ENCODE measurements at regions not wholly inside any gene's neighbourhood (a gene's known extent, or its start where the extent isn't known, plus 50 kb on each side); places are given as distances from the start of the nearest gene placed in this dataset.

DNA sequence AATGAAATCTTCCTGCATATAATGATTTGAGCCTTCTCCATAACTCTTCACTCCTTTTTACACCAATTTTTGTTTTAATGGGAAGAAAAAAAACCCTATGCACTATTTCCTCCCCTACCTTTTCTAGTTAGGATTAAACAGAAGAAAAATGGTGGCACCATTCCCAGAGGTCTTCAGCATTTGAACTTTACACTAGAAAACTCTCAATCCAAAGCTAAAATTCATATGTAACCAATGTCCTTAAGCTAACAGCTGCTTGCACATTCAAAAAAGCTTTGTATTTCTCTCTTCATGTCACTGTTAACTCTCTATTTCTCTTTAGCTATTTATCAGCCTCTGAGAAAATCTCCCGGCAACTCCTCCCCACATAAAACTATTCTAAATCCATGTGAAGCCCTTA is 90.3 kb upstream of the UBL3 start:
- H3K4me3 ChIP-seq (ENCODE audit: low read depth, low read length): no peak overlapping the region
- in situ Hi-C loops (cut with HindIII; ENCODE audit: low sequenced_read_pairs): no loop called here
- TF ChIP-seq, protein P1, sequence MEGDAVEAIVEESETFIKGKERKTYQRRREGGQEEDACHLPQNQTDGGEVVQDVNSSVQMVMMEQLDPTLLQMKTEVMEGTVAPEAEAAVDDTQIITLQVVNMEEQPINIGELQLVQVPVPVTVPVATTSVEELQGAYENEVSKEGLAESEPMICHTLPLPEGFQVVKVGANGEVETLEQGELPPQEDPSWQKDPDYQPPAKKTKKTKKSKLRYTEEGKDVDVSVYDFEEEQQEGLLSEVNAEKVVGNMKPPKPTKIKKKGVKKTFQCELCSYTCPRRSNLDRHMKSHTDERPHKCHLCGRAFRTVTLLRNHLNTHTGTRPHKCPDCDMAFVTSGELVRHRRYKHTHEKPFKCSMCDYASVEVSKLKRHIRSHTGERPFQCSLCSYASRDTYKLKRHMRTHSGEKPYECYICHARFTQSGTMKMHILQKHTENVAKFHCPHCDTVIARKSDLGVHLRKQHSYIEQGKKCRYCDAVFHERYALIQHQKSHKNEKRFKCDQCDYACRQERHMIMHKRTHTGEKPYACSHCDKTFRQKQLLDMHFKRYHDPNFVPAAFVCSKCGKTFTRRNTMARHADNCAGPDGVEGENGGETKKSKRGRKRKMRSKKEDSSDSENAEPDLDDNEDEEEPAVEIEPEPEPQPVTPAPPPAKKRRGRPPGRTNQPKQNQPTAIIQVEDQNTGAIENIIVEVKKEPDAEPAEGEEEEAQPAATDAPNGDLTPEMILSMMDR (IDR thresholded peaks at IDR 0.05; ENCODE audit: low read depth, low read length): no peak

GRCh38 chr13:29939158-29939557 is 88.7 kb upstream of the UBL3 start:
- H3K4me3 ChIP-seq (ENCODE audit: low read depth, low read length): no peak overlapping the region
- TF ChIP-seq, protein P1 (IDR thresholded peaks at IDR 0.05; ENCODE audit: low read depth, low read length): no peak
- DNase-seq (ENCODE audit: low read depth, low spot score): no peak
- in situ Hi-C loops (cut with HindIII; ENCODE audit: low sequenced_read_pairs): no loop called here

More for the DNA sequence above, 90.3 kb upstream of the UBL3 start:
- DNase-seq (ENCODE audit: low read depth, low spot score): no peak

GRCh38 chr13:29937841-29938240 is 87.4 kb upstream of the UBL3 start:
- H3K4me3 ChIP-seq (ENCODE audit: low read depth, low read length): no peak overlapping the region
- TF ChIP-seq, protein P1 (IDR thresholded peaks at IDR 0.05; ENCODE audit: low read depth, low read length): no peak
- DNase-seq (ENCODE audit: low read depth, low spot score): no peak
- in situ Hi-C loops (cut with HindIII; ENCODE audit: low sequenced_read_pairs): no loop called here

- TF ChIP-seq, protein P1 (IDR thresholded peaks at IDR 0.05; ENCODE audit: low read depth, low read length): no peak
- in situ Hi-C loops (cut with HindIII; ENCODE audit: low sequenced_read_pairs): no loop called here
- DNase-seq (ENCODE audit: low read depth, low spot score): no peak
- H3K4me3 ChIP-seq (ENCODE audit: low read depth, low read length): no peak overlapping the region
Measured at GRCh38 chr13:29937379-29937778, 87.0 kb upstream of the UBL3 start.

GRCh38 chr13:29936956-29937355 is 86.5 kb upstream of the UBL3 start:
- TF ChIP-seq, protein P1 (IDR thresholded peaks at IDR 0.05; ENCODE audit: low read depth, low read length): no peak
- no peak for DNase-seq (ENCODE audit: low read depth, low spot score)
- in situ Hi-C loops (cut with HindIII; ENCODE audit: low sequenced_read_pairs): no loop called here
- no peak overlapping the region for H3K4me3 ChIP-seq (ENCODE audit: low read depth, low read length)

DNA sequence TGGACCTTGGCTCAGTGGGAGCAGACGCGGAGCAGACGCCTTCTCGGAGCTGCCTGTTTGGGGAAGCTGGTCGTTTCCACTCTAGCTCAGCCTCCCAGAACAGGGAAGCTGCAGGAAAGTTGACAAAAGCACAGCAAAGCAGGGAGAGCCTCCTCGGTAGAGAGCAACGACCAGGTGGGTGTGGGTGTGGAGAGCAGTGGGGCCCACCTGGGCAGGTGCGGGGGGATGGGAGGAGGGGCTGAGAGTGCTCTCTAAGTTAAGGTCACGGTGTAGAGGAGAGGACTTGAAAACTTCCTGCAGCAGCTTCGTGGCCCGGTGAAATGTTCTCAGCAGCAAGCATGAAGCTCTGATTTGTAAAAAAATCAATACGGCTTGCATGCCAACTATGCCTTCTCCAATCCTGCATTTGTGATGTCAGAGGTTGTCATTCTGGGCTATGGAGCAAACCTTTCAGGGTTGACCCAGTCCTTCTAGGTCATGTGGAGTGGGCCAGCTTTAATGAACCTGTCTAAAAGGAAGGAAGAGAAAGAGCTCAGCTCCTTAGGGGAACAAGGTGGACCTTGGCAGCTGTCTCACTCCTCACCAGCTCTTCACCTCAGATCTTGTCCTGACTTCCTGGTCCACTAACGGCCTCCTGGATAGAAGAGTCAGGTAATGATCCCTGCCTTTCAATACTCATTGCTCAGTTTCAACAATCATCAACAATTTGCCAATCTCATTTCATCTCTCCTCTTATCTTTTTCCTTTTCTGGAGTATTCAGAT is 85.8 kb upstream of the UBL3 start:
- H3K4me3 ChIP-seq (ENCODE audit: low read depth, low read length): no peak overlapping the region
- no peak for DNase-seq (ENCODE audit: low read depth, low spot score)
- TF ChIP-seq, protein P1 (IDR thresholded peaks at IDR 0.05; ENCODE audit: low read depth, low read length): no peak
- in situ Hi-C loops (cut with HindIII; ENCODE audit: low sequenced_read_pairs): no loop called here

Data from astrocyte of the spinal cord (primary cell).